ENCODE measurements at regions not wholly inside any gene's neighbourhood (a gene's known extent, or its start where the extent isn't known, plus 50 kb on each side); places are given as distances from the start of the nearest gene placed in this dataset.

GRCh38 chr2:35410431-35411061 lies 945.0 kb upstream of the CRIM1 start:
- no TSS peak for BruUV-seq (replicated peaks)
- Histone ChIP-seq H3K4me2 (ENCODE audit: low read length) (no peak overlapping the region), H3K79me2 (ENCODE audit: low read length) (no peaks in the 10 kb centered on the region), H3K4me1 (ENCODE audit: insufficient read depth, low read length) (no peaks in the 10 kb centered on the region), H3K36me3 (ENCODE audit: low read depth, low read length) (no peaks in the 10 kb centered on the region), H3K9ac (ENCODE audit: low read length) (no peak overlapping the region), H3F3A (ENCODE audit: low read length, unreplicated experiment) (no peaks in the 10 kb centered on the region), H2AFZ (ENCODE audit: low read length) (no peak overlapping the region), H3K9me3 (ENCODE audit: low read length) (no peaks in the 10 kb centered on the region), H3K9me2 (replicated peaks; ENCODE audit: low read length) (no peaks in the 10 kb centered on the region), H3K4me3 (ENCODE audit: low read length) (no peak overlapping the region), H3K27me3 (ENCODE audit: low read length) (no peaks in the 10 kb centered on the region), H3K27ac (ENCODE audit: low read length) (no peak overlapping the region), H4K20me1 (ENCODE audit: low read length) (no peaks in the 10 kb centered on the region)
- ChIA-PET POLR2A (ENCODE audit: unreplicated experiment) (no interaction called here), CTCF (interaction anchor here (0.7 kb wide), 1 partner anchor 1736 kb away, joined by 3 read pairs; no protein-coding TSS in a partner anchor)
- DNase-seq (peak; percentile 56), ATAC-seq (no peak)
- intact Hi-C loops (cut with micrococcal nuclease), result loop anchor here (5.0 kb wide), 1 partner anchor 1738 kb away; no protein-coding TSS in a partner anchor
- TF ChIP-seq EZH2phosphoT487 (IDR thresholded peaks at IDR 0.05; ENCODE audit: borderline replicate concordance, low read length) (no peak), CTCF (conservative IDR thresholded peaks at IDR 0.05; ENCODE audit: low read depth, low read length) (peak; percentile 91)

GRCh38 chr2:35409762-35410161 lies 945.8 kb upstream of the CRIM1 start:
- intact Hi-C loops (cut with micrococcal nuclease), result loop anchor here (5.0 kb wide), 1 partner anchor 1737 kb away; no protein-coding TSS in a partner anchor
- H3K36me3 ChIP-seq (ENCODE audit: low read depth, low read length), result no peaks in the 10 kb centered on the region
- no peak overlapping the region for H3K27ac ChIP-seq (ENCODE audit: low read length)
- H3K79me2 ChIP-seq (ENCODE audit: low read length), result no peaks in the 10 kb centered on the region
- ATAC-seq, result no peak
- ChIA-PET CTCF (interaction anchor here (0.7 kb wide), 1 partner anchor 1735 kb away, joined by 3 read pairs; no protein-coding TSS in a partner anchor), POLR2A (ENCODE audit: unreplicated experiment) (no interaction called here)
- TF ChIP-seq EZH2phosphoT487 (IDR thresholded peaks at IDR 0.05; ENCODE audit: borderline replicate concordance, low read length) (no peak), CTCF (conservative IDR thresholded peaks at IDR 0.05; ENCODE audit: low read depth, low read length) (no peak), EZH2 (IDR thresholded peaks at IDR 0.05; ENCODE audit: low read length, unreplicated experiment) (no peak)
- H2AFZ ChIP-seq (ENCODE audit: low read length), result no peak overlapping the region
- H3K9me3 ChIP-seq (ENCODE audit: low read length), result no peaks in the 10 kb centered on the region
- H3K4me3 ChIP-seq (ENCODE audit: low read length), result no peak overlapping the region
- DNase-seq, result no peak
- no peaks in the 10 kb centered on the region for H4K20me1 ChIP-seq (ENCODE audit: low read length)
- H3K4me2 ChIP-seq (ENCODE audit: low read length), result no peak overlapping the region
- H3K27me3 ChIP-seq (ENCODE audit: low read length), result no peaks in the 10 kb centered on the region
- H3F3A ChIP-seq (ENCODE audit: low read length, unreplicated experiment), result no peaks in the 10 kb centered on the region
- H3K9me2 ChIP-seq (replicated peaks; ENCODE audit: low read length), result no peaks in the 10 kb centered on the region
- no TSS peak for BruUV-seq (replicated peaks)
- H3K9ac ChIP-seq (ENCODE audit: low read length), result no peak overlapping the region
- no peaks in the 10 kb centered on the region for H3K4me1 ChIP-seq (ENCODE audit: insufficient read depth, low read length)

GRCh38 chr2:35408320-35408719 lies 947.3 kb upstream of the CRIM1 start:
- no peak overlapping the region for H3K9ac ChIP-seq (ENCODE audit: low read length)
- H3K79me2 ChIP-seq (ENCODE audit: low read length), result no peaks in the 10 kb centered on the region
- ATAC-seq, result no peak
- CTCF ChIA-PET, result no interaction called here
- H3K36me3 ChIP-seq (ENCODE audit: low read depth, low read length), result no peaks in the 10 kb centered on the region
- no peaks in the 10 kb centered on the region for H3K4me1 ChIP-seq (ENCODE audit: insufficient read depth, low read length)
- no peaks in the 10 kb centered on the region for H3F3A ChIP-seq (ENCODE audit: low read length, unreplicated experiment)
- TF ChIP-seq EZH2 (IDR thresholded peaks at IDR 0.05; ENCODE audit: low read length, unreplicated experiment), result no peak
- TF ChIP-seq EZH2phosphoT487 (IDR thresholded peaks at IDR 0.05; ENCODE audit: borderline replicate concordance, low read length), result no peak
- no peak for TF ChIP-seq CTCF (conservative IDR thresholded peaks at IDR 0.05; ENCODE audit: low read depth, low read length)
- no peak overlapping the region for H3K27ac ChIP-seq (ENCODE audit: low read length)
- H4K20me1 ChIP-seq (ENCODE audit: low read length), result no peaks in the 10 kb centered on the region
- no peak overlapping the region for H3K4me3 ChIP-seq (ENCODE audit: low read length)
- no peaks in the 10 kb centered on the region for H3K9me2 ChIP-seq (replicated peaks; ENCODE audit: low read length)
- H3K9me3 ChIP-seq (ENCODE audit: low read length), result no peaks in the 10 kb centered on the region
- intact Hi-C loops (cut with micrococcal nuclease), result no loop called here
- POLR2A ChIA-PET (ENCODE audit: unreplicated experiment), result no interaction called here
- no peak overlapping the region for H2AFZ ChIP-seq (ENCODE audit: low read length)
- H3K4me2 ChIP-seq (ENCODE audit: low read length), result no peak overlapping the region
- BruUV-seq (replicated peaks), result no TSS peak
- H3K27me3 ChIP-seq (ENCODE audit: low read length), result no peaks in the 10 kb centered on the region
- DNase-seq, result no peak
